Mesenchymal stem cell (in vitro differentiated cells and primary cell): ENCODE measurements at regions not wholly inside any gene's neighbourhood (a gene's known extent, or its start where the extent isn't known, plus 50 kb on each side); places are given as distances from the start of the nearest gene placed in this dataset.

Experiments
- DNase-seq: peaks from one replicate; pipeline ENCODE4 v3.0.0-alpha.2; 2013
- H2AFZ ChIP-seq: one replicate; pipeline ENCODE4 v1.6.1; 2013; ENCODE audit warnings: low read depth, mild to moderate bottlenecking, control low read depth, inconsistent platforms, low read length, moderate library complexity
- H2AK5ac ChIP-seq: 2 replicates; pipeline ENCODE4 v1.6.1; 2013; ENCODE audit warnings: low read length, moderate library complexity, mild to moderate bottlenecking, inconsistent platforms; ENCODE audit not compliant: severe bottlenecking
- H2BK120ac ChIP-seq: one replicate; pipeline ENCODE4 v1.6.1; 2013; ENCODE audit warnings: low read depth, mild to moderate bottlenecking, inconsistent platforms, low read length, moderate library complexity
- H2BK12ac ChIP-seq, 2 experiments: one replicate each; pipeline ENCODE4 v1.6.1; 2013; ENCODE audit warnings: inconsistent platforms in 2 of 2, low read length in 2 of 2, mild to moderate bottlenecking in 2 of 2, moderate library complexity in 2 of 2, control low read depth in 1 of 2
- H2BK15ac ChIP-seq: one replicate; pipeline ENCODE4 v1.6.1; 2013; ENCODE audit warnings: mild to moderate bottlenecking, low read depth, inconsistent platforms; ENCODE audit not compliant: poor library complexity, severe bottlenecking
- H2BK5ac ChIP-seq: 2 replicates; pipeline ENCODE4 v1.6.1; 2013; ENCODE audit warnings: low read depth, mild to moderate bottlenecking, low read length, control low read depth, inconsistent platforms; ENCODE audit not compliant: poor library complexity, severe bottlenecking
- H3K14ac ChIP-seq, 2 experiments: one replicate each; pipeline ENCODE4 v1.6.1; 2013; ENCODE audit warnings: inconsistent platforms in 2 of 2, low read length in 2 of 2, control low read depth in 1 of 2, mild to moderate bottlenecking in 1 of 2, moderate library complexity in 1 of 2
- H3K18ac ChIP-seq, 2 experiments: one replicate each; pipeline ENCODE4 v1.6.1; 2013; ENCODE audit warnings: inconsistent platforms in 2 of 2, low read length in 2 of 2, control low read depth in 1 of 2, low read depth in 1 of 2, mild to moderate bottlenecking in 1 of 2
- H3K23ac ChIP-seq, 2 experiments: one replicate each; pipeline ENCODE4 v1.6.1; 2013; ENCODE audit warnings: inconsistent platforms in 2 of 2, low read length in 2 of 2, mild to moderate bottlenecking in 2 of 2, moderate library complexity in 2 of 2, control low read depth in 1 of 2
- H3K27ac ChIP-seq: 2 replicates; pipeline ENCODE4 v1.5.1; 2013; ENCODE audit warnings: mild to moderate bottlenecking, moderate library complexity, low read length, control low read depth, inconsistent platforms; ENCODE audit not compliant: poor library complexity, severe bottlenecking
- H3K27me3 ChIP-seq, 2 experiments: 2 replicates each; pipeline versions ENCODE4 v1.6.1 to v1.7.0; 2013; ENCODE audit warnings: low read length in 2 of 2, mild to moderate bottlenecking in 2 of 2, moderate library complexity in 2 of 2, control low read depth in 1 of 2, inconsistent platforms in 1 of 2; ENCODE audit not compliant: control insufficient read depth in 1 of 2, insufficient read depth in 1 of 2
- H3K36me3 ChIP-seq, 2 experiments: 2 replicates each; pipeline versions ENCODE4 v1.6.1 to v1.7.0; 2013; ENCODE audit warnings: low read length in 2 of 2, control low read depth in 1 of 2, inconsistent platforms in 1 of 2, low read depth in 1 of 2, mild to moderate bottlenecking in 1 of 2; ENCODE audit not compliant: insufficient read depth in 2 of 2, control insufficient read depth in 1 of 2
- H3K4ac ChIP-seq, 2 experiments: one replicate each; pipeline ENCODE4 v1.6.1; 2013; ENCODE audit warnings: inconsistent platforms in 2 of 2, low read length in 2 of 2, mild to moderate bottlenecking in 2 of 2, moderate library complexity in 2 of 2, control low read depth in 1 of 2, low read depth in 1 of 2
- H3K4me1 ChIP-seq: 2 replicates; pipeline ENCODE4 v1.6.1; 2013; ENCODE audit warnings: low read depth, low read length, control low read depth; ENCODE audit not compliant: control insufficient read depth, insufficient read depth
- H3K4me2 ChIP-seq: 2 replicates; pipeline ENCODE4 v1.6.1; 2013; ENCODE audit warnings: low read length, mild to moderate bottlenecking, inconsistent platforms; ENCODE audit not compliant: poor library complexity, severe bottlenecking
- H3K4me3 ChIP-seq, 2 experiments: 2 replicates each; pipeline versions ENCODE4 v1.5.1 to v1.7.0; 2013; ENCODE audit warnings: low read length in 2 of 2, mild to moderate bottlenecking in 2 of 2, control low read depth in 1 of 2, low read depth in 1 of 2; ENCODE audit not compliant: insufficient read depth in 1 of 2
- H3K79me1 ChIP-seq: replicated peaks from 2 replicates; pipeline ENCODE4 v1.6.1; 2013; ENCODE audit warnings: mild to moderate bottlenecking, control low read depth, low read length, inconsistent platforms; ENCODE audit not compliant: poor library complexity, severe bottlenecking
- H3K9ac ChIP-seq: 2 replicates; pipeline ENCODE4 v1.7.0; 2013; ENCODE audit warnings: mild to moderate bottlenecking, low read length, moderate library complexity
- H3K9me3 ChIP-seq: 2 replicates; pipeline ENCODE4 v1.7.0; 2013; ENCODE audit warnings: mild to moderate bottlenecking, low read length; ENCODE audit not compliant: control insufficient read depth
- H4K8ac ChIP-seq: one replicate; pipeline ENCODE4 v1.6.1; 2013; ENCODE audit warnings: inconsistent platforms, mild to moderate bottlenecking, low read length, moderate library complexity
- H4K91ac ChIP-seq: one replicate; pipeline ENCODE4 v1.6.1; 2013; ENCODE audit warnings: mild to moderate bottlenecking, low read length, inconsistent platforms
- WGBS: methylation state at CpG from one replicate; pipeline ENCODE4 v1.1.7; 2013; ENCODE audit warnings: mixed read lengths; 5-methylcytosine and 5-hydroxymethylcytosine counted together

GRCh38 chr4:12145768-12146167 is 717.1 kb upstream of the HS3ST1 start:
- H2BK15ac ChIP-seq, result no peak overlapping the region
- no peak overlapping the region for H3K4ac ChIP-seq
- no peak overlapping the region for H3K27ac ChIP-seq
- no peak for DNase-seq
- no peaks in the 10 kb centered on the region for H3K4me1 ChIP-seq
- no peak overlapping the region for H2BK120ac ChIP-seq
- H3K27me3 ChIP-seq, result no peaks in the 10 kb centered on the region
- H3K18ac ChIP-seq, result no peak overlapping the region
- WGBS, result no CpG with 5 or more reads among the region's 1 CpG
- no peak overlapping the region for H4K91ac ChIP-seq
- H3K4me2 ChIP-seq, result no peak overlapping the region
- H3K9me3 ChIP-seq, result peaks cover 5% of the 10 kb centered on the region
- no peak overlapping the region for H3K9ac ChIP-seq
- no peak overlapping the region for H3K23ac ChIP-seq
- no peak overlapping the region for H3K14ac ChIP-seq
- H2AFZ ChIP-seq, result no peak overlapping the region
- H2BK12ac ChIP-seq, result no peak overlapping the region
- H3K4me3 ChIP-seq, result no peak overlapping the region
- no peaks in the 10 kb centered on the region for H3K36me3 ChIP-seq
- H3K79me1 ChIP-seq, result no peaks in the 10 kb centered on the region
- H4K8ac ChIP-seq, result no peak overlapping the region
- no peak overlapping the region for H2AK5ac ChIP-seq
- no peak overlapping the region for H2BK5ac ChIP-seq

GRCh38 chr4:12145106-12145505 is 716.4 kb upstream of the HS3ST1 start:
- H3K79me1 ChIP-seq, result no peaks in the 10 kb centered on the region
- no peak overlapping the region for H3K4ac ChIP-seq
- no peak overlapping the region for H3K14ac ChIP-seq
- H2BK5ac ChIP-seq, result no peak overlapping the region
- H3K9me3 ChIP-seq, result peaks cover 5% of the 10 kb centered on the region
- no peak overlapping the region for H4K8ac ChIP-seq
- H3K4me3 ChIP-seq, result no peak overlapping the region
- H3K4me1 ChIP-seq, result no peaks in the 10 kb centered on the region
- no peak overlapping the region for H2AFZ ChIP-seq
- H4K91ac ChIP-seq, result no peak overlapping the region
- H3K27me3 ChIP-seq, result no peaks in the 10 kb centered on the region
- H2BK15ac ChIP-seq, result no peak overlapping the region
- no peak overlapping the region for H3K9ac ChIP-seq
- H3K4me2 ChIP-seq, result no peak overlapping the region
- H3K23ac ChIP-seq, result no peak overlapping the region
- no peak overlapping the region for H3K18ac ChIP-seq
- DNase-seq, result no peak
- no peak overlapping the region for H2BK120ac ChIP-seq
- H2BK12ac ChIP-seq, result no peak overlapping the region
- H3K27ac ChIP-seq, result no peak overlapping the region
- no peaks in the 10 kb centered on the region for H3K36me3 ChIP-seq
- no peak overlapping the region for H2AK5ac ChIP-seq
- 20% methylated on average over 1 of the region's 2 CpGs for WGBS

- no CpG with 5 or more reads among the region's 2 CpGs for WGBS
- Histone ChIP-seq H3K9ac (no peak overlapping the region), H2BK120ac (no peak overlapping the region), H3K27me3 (no peaks in the 10 kb centered on the region), H2BK5ac (no peak overlapping the region), H3K9me3 (peaks cover 5% of the 10 kb centered on the region), H3K4me2 (no peak overlapping the region), H2BK15ac (no peak overlapping the region), H4K8ac (no peak overlapping the region), H3K79me1 (no peaks in the 10 kb centered on the region), H4K91ac (no peak overlapping the region), H3K18ac (no peak overlapping the region), H3K27ac (no peak overlapping the region), H3K23ac (no peak overlapping the region), H3K4me3 (no peak overlapping the region), H3K4ac (no peak overlapping the region), H2BK12ac (no peak overlapping the region), H2AFZ (no peak overlapping the region), H3K36me3 (no peaks in the 10 kb centered on the region), H3K4me1 (no peaks in the 10 kb centered on the region), H3K14ac (no peak overlapping the region), H2AK5ac (no peak overlapping the region)
- DNase-seq, result no peak
Observed at GRCh38 chr4:12144051-12144450, 715.4 kb upstream of the HS3ST1 start.

GRCh38 chr4:12140864-12141263 is 712.2 kb upstream of the HS3ST1 start:
- H3K9ac ChIP-seq, result no peak overlapping the region
- H3K14ac ChIP-seq, result no peak overlapping the region
- H2BK12ac ChIP-seq, result no peak overlapping the region
- no peak overlapping the region for H2BK120ac ChIP-seq
- no peak overlapping the region for H2BK15ac ChIP-seq
- H3K36me3 ChIP-seq, result no peaks in the 10 kb centered on the region
- no peak overlapping the region for H3K4me3 ChIP-seq
- peaks cover 5% of the 10 kb centered on the region for H3K9me3 ChIP-seq
- no peak overlapping the region for H2BK5ac ChIP-seq
- no peak for DNase-seq
- H3K27ac ChIP-seq, result no peak overlapping the region
- H3K79me1 ChIP-seq, result no peaks in the 10 kb centered on the region
- H3K4ac ChIP-seq, result no peak overlapping the region
- H2AK5ac ChIP-seq, result no peak overlapping the region
- H3K4me1 ChIP-seq, result no peaks in the 10 kb centered on the region
- H4K91ac ChIP-seq, result no peak overlapping the region
- H2AFZ ChIP-seq, result no peak overlapping the region
- H4K8ac ChIP-seq, result no peak overlapping the region
- H3K27me3 ChIP-seq, result no peaks in the 10 kb centered on the region
- no peak overlapping the region for H3K4me2 ChIP-seq
- H3K18ac ChIP-seq, result no peak overlapping the region
- H3K23ac ChIP-seq, result no peak overlapping the region
